Ecto neural progenitor cell (in vitro differentiated cells): ENCODE measurements at regions not wholly inside any gene's neighbourhood (a gene's known extent, or its start where the extent isn't known, plus 50 kb on each side); places are given as distances from the start of the nearest gene placed in this dataset.
"Not testable (repeated sequence)": the region's sequence is repeated elsewhere in the genome, so short reads cannot be mapped to it uniquely, and the experiment has no call there.

Source experiments
- DNase-seq: peaks from one replicate; pipeline ENCODE4 v3.0.0-alpha.2; 2018; ENCODE audit warnings: low spot score

- no peak for DNase-seq
Observed at GRCh38 chr1:238912148-238912547, 474.2 kb upstream of the CHRM3 start.

GRCh38 chr1:238902752-238903151, 483.6 kb upstream of the CHRM3 start:
- not testable (repeated sequence) for DNase-seq

DNA sequence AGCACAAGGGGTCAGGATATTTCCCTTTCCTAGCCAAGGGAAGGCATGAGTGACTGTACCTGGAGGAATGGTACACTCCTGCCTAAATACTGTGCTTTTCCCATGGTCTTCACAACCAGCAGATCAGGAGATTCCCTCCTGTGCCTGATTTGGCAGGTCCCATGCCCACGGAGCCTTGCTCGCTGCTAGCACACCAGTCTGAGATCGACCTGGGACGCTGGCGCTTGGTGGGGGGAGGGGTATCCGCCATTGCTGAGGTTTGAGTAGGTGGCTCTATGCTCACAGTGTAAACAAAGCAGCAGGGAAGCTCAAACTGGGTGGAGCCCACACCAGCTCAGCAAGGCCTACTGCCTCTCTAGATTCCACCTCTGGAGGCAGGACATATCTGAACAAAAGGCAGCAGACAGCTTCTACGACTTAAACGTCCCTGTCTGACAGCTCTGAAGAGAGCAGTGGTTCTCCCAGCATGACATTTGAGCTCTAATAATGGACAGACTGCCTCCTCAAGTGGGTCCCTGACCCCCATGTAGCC, 486.0 kb upstream of the CHRM3 start:
- no peak for DNase-seq

- DNase-seq = no peak
Observed at GRCh38 chr1:238898856-238899255, 487.5 kb upstream of the CHRM3 start.

DNA sequence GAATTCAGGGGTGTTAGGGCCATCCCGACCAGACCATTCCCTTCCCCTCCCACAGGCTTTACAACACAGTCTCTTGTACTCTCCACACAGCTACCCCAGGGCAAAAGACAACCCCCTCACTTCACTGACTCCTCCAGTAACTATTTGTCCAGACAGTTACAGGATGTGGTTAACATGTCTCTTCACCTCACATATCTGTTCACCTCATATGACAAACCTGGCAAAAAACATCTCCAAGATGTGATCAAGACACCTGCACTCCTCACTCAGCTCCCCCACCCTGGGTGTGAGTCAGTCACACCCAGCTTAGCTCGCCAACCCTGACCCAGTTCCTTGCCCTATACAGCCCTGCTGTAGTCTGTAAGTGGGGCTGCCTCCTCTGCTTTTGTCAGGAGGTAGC, 490.5 kb upstream of the CHRM3 start:
- DNase-seq = no peak

GRCh38 chr1:238892612-238893011, 493.8 kb upstream of the CHRM3 start:
- no peak for DNase-seq

GRCh38 chr1:238861342-238862066, 524.9 kb upstream of the CHRM3 start:
- no peak for DNase-seq

GRCh38 chr1:238833919-238834318, 552.4 kb upstream of the CHRM3 start:
- DNase-seq = no peak

GRCh38 chr1:238832106-238832505, 554.3 kb upstream of the CHRM3 start:
- DNase-seq = no peak

DNA sequence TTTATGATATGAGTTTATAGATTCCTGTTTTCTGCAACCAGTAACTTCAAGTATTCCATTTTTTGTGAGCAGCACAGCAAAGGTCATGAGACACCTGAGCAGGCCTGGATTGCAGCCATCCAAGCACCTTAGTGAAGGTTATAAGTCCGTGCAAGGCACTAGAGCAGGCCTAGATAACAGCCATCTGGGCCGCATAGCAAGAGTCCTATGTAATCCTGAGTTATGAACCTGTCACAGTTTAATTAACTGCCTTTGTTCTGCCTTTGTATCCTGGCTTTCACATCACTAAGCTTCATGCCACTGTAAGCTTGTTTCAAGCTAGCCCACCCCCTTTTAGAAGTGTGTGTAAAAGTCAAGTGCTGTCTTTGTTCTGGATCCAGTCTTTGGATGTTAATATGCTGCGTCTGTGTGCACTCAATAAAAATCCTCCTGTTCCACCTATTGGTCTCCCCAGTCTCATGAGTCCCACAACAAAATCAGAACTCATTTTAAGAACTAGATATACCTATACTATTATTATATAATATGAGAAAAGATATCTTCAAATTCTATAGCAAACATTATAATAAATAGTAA, 556.2 kb upstream of the CHRM3 start:
- no peak for DNase-seq

GRCh38 chr1:238826891-238827290, 559.5 kb upstream of the CHRM3 start:
- no peak for DNase-seq

DNA sequence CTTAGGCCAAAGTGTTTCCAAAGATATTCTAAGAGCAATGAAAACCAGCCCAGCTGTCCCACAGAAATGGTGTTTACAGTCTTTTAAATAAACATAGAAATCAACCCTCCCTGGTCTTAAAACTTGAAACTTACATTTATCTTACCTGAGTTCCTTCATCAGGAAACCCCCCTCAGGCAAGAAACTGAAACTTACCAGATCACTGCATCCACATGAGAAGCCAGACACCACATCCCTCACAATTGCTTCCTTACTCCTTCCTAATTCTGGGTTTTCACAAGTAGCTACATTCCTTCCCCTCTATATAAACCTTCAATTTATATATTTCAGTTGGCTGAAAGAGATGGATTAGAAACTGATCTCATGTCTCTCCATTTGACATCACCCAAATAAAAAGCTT, 563.0 kb upstream of the CHRM3 start:
- no peak for DNase-seq

- DNase-seq = no peak
Observed at GRCh38 chr1:238811211-238811879, 575.0 kb upstream of the CHRM3 start.

DNA sequence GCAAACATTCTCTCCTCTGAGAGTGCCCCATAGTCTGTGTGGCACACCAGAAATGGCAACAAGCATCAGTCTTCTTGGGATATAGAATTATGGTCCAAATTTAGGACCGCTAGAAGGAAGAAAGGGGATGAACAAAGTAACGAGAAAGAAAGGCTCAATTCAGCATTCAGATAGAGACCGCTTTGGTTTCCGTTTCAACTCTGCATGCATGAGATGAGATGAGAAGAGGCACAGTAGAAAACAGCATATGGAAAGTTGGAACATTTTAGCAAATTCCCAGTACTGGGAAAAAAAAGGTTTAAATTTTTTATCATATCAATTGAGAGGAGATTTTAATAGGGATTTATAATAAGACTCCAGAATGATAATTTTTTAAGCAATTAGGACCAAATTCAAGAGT, 595.5 kb upstream of the CHRM3 start:
- no peak for DNase-seq

DNA sequence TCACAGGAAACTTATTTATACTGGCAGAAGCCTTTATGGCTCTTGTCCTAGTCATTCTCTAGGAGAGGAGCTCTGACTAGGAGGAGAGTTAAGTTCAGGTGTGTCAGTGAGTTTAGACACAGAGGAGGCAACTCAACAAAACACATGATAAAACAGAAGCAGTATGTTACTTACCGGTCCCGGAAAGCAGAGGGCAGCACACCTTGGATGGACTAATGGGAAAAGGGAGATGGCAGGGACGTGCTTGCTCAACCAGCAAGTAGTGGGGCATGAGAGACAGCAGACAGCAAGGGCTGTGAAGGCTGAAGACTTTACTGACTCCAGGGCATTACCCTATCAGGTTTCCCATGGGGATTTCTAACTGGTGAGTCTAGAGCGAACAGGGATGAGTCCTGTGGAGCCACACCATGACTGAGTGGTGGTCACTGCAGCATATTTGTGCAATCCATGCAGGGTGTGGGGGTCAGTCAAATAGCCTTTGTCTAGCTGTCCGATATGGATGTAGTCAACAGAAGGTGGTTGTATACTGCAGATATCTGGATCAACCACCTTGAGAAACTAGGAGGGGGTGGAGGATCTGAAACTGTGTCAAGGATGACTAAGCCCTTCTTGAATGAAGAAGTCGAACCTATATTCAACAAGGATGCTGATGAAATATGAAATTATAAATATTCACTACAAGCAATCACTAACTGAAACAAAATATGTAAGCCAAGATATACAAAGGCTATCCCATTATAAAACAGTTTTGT, 596.3 kb upstream of the CHRM3 start:
- DNase-seq = no peak

DNA sequence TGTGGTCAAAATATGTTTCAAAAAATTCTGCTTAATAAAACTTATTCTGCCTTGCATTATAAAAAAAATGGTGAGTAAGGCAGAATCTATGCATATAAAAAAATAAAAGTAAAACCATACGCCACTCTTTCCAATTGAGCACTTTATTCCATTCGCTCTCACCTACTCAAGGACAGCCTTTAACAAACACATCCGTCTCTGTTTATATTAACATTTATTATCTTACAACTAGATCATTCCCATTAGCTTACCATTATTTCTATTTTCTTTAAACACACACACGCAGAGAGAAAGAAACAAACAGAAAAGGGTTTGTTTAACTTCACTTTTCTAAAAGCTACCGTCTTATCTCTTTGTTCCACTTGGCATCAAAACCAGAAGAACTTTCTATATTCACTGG, 598.9 kb upstream of the CHRM3 start:
- DNase-seq = no peak

GRCh38 chr1:238783633-238784032, 602.7 kb upstream of the CHRM3 start:
- no peak for DNase-seq

GRCh38 chr1:238779716-238780115, 606.7 kb upstream of the CHRM3 start:
- DNase-seq = no peak

DNA sequence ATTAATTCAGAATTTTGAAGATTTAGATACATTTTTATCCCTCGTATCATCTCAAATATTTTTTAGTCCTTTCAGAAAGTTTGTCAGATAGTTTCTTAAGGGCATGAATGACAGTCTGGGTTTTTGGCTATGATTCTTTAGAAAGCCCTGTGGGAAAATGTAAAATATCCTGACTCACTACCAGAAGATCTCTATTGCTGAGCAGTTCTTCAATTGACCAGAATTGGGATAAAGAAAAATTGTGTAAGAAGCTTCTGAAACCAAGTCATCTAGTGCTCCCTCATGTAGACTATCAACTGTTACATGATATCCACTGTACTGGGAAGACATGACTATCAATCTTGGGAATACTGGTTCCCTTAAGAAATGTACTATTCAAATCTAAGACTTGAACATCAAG, 608.3 kb upstream of the CHRM3 start:
- no peak for DNase-seq

GRCh38 chr1:238777551-238777950, 608.8 kb upstream of the CHRM3 start:
- no peak for DNase-seq

DNA sequence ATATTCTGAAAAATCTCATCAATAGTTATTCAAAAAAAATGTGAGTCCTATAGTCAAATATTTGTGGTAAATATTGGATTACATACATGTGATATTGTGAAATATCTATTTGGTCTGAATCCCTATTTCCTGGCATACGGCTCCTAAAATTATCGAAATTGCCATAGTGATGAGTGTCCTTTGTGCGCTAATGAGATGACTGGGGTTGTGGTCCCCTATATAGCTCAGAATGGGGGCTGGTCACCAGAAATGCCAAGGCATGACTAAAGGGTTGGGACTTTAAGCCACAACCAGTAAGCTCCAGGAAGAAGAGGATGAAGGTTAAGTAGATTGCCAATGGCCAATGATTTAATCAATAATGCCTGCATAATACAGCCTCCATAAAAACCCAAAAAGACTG, 610.2 kb upstream of the CHRM3 start:
- no peak for DNase-seq

GRCh38 chr1:238772322-238772721, 614.0 kb upstream of the CHRM3 start:
- DNase-seq = no peak

GRCh38 chr1:238767321-238767720, 619.0 kb upstream of the CHRM3 start:
- DNase-seq = no peak
